ENCODE measurements at regions not wholly inside any gene's neighbourhood (a gene's known extent, or its start where the extent isn't known, plus 50 kb on each side); places are given as distances from the start of the nearest gene placed in this dataset.

GRCh38 chr9:109568089-109568488, 70.0 kb upstream of the PTPN3 start:
- WGBS (ENCODE audit: insufficient coverage, low coverage, low lambda C conversion rate, missing lambda C conversion rate) = no CpG with 5 or more reads among the region's 2 CpGs
- DNase-seq (no peak), ATAC-seq (no peak)
- Histone ChIP-seq H3K27me3 (no peaks in the 10 kb centered on the region), H3K4me3 (no peak overlapping the region), H3K9me3 (no peaks in the 10 kb centered on the region), H3K36me3 (no peaks in the 10 kb centered on the region), H3K4me1 (no peaks in the 10 kb centered on the region), H3K27ac (no peak overlapping the region)
- TF ChIP-seq CTCF (IDR thresholded peaks at IDR 0.05) (no peak), POLR2A (IDR thresholded peaks at IDR 0.05) (no peak)
- intact Hi-C loops (cut with DNase I) = no loop called here

- no peak overlapping the region for H3K4me3 ChIP-seq
- H3K36me3 ChIP-seq = no peaks in the 10 kb centered on the region
- H3K27me3 ChIP-seq = no peaks in the 10 kb centered on the region
- H3K27ac ChIP-seq = no peak overlapping the region
- TF ChIP-seq CTCF (IDR thresholded peaks at IDR 0.05) (no peak), POLR2A (IDR thresholded peaks at IDR 0.05) (no peak)
- intact Hi-C loops (cut with DNase I) = no loop called here
- H3K9me3 ChIP-seq = no peaks in the 10 kb centered on the region
- 100% methylated on average over 2 of the region's 2 CpGs for WGBS (ENCODE audit: insufficient coverage, low coverage, low lambda C conversion rate, missing lambda C conversion rate)
- no peaks in the 10 kb centered on the region for H3K4me1 ChIP-seq
- ATAC-seq (no peak), DNase-seq (no peak)
Measured at GRCh38 chr9:109568568-109569210, 70.6 kb upstream of the PTPN3 start.

GRCh38 chr9:109574061-109574882, 76.2 kb upstream of the PTPN3 start:
- ATAC-seq = peak; percentile 81 to 95 (median 85)
- Histone ChIP-seq H3K4me1 (no peaks in the 10 kb centered on the region), H3K36me3 (no peaks in the 10 kb centered on the region), H3K9me3 (no peaks in the 10 kb centered on the region), H3K27ac (no peak overlapping the region), H3K4me3 (no peak overlapping the region), H3K27me3 (no peaks in the 10 kb centered on the region)
- intact Hi-C loops (cut with DNase I) = no loop called here
- no peak for DNase-seq
- WGBS (ENCODE audit: insufficient coverage, low coverage, low lambda C conversion rate, missing lambda C conversion rate) = 4% methylated on average over 2 of the region's 2 CpGs
- TF ChIP-seq POLR2A (IDR thresholded peaks at IDR 0.05) (no peak), CTCF (IDR thresholded peaks at IDR 0.05) (peak; percentile 62 to 77 (median 66))

GRCh38 chr9:109576762-109577161, 78.7 kb upstream of the PTPN3 start:
- intact Hi-C loops (cut with DNase I) = no loop called here
- Histone ChIP-seq H3K4me1 (no peaks in the 10 kb centered on the region), H3K4me3 (no peak overlapping the region), H3K27me3 (no peaks in the 10 kb centered on the region), H3K27ac (no peak overlapping the region), H3K9me3 (no peaks in the 10 kb centered on the region), H3K36me3 (no peaks in the 10 kb centered on the region)
- DNase-seq (peak in 1 of 3 donors; percentile 51), ATAC-seq (peak in 2 of 4 donors; percentile 39 to 68)
- TF ChIP-seq CTCF (IDR thresholded peaks at IDR 0.05) (no peak), POLR2A (IDR thresholded peaks at IDR 0.05) (no peak)
- WGBS (ENCODE audit: insufficient coverage, low coverage, low lambda C conversion rate, missing lambda C conversion rate) = 59% methylated on average over 3 of the region's 3 CpGs
